GM10248 (cell line): ENCODE measurements at regions not wholly inside any gene's neighbourhood (a gene's known extent, or its start where the extent isn't known, plus 50 kb on each side); places are given as distances from the start of the nearest gene placed in this dataset.
"Not testable (repeated sequence)": the region's sequence is repeated elsewhere in the genome, so short reads cannot be mapped to it uniquely, and the experiment has no call there.

Experiments
- CTCF ChIA-PET: fragments of 300-600 bp; sonication (Branson Sonifier 250); formaldehyde crosslinking; extraction: SDS; loops from one replicate; lab custom pipeline; 2021; ENCODE audit warnings: antibody characterized with exemption; lab: Yijun Ruan, JAX
- POLR2A ChIA-PET: fragments of 350-650 bp; sonication (Branson Sonifier 250); formaldehyde crosslinking; extraction: SDS; loops from one replicate; lab custom pipeline; 2020; ENCODE audit warnings: antibody characterized with exemption; lab: Yijun Ruan, JAX
- DNase-seq: peaks from one replicate; pipeline ENCODE4 v3.0.0; 2012; ENCODE audit errors: extremely low spot score
- TF ChIP-seq, protein P1 (sequence below): IDR thresholded peaks from 2 replicates; pipeline ENCODE4 v1.5.1; 2012; ENCODE audit warnings: mild to moderate bottlenecking, low read depth; ENCODE audit errors: extremely low read depth, missing control alignments, control extremely low read depth

DNA sequence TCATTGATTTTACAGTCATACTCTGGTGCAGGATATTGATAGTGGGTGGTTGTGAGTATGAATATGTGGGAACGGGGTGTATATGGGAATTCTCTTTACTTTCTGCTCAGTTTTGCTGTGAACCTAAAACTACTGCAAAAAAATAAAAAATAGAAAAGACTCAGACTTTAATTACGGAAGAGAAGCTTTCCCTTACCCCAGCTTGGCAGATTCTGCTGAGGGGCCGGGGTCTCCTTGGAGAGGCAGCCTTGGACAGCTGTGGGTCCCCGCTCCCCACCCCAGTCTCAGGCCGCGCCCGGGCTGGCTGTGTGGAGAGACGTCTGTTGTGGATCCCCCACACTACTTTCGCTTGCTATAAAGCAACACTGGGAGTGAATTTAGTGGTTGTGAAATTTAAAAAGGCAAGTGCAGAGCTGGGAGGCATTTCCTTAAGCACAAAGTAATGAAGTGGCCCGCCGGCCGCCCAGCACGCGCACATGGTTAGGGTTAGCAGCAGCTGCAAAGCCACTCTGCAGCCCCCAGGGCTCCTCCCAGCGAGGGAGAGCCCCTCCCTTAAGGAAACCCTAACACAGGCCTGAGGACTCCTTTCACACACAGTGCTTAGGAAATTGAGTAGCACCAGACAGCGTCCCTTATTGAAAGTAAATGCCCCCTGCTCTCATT, 102.4 kb downstream of the DDX1 start:
- TF ChIP-seq, protein P1, sequence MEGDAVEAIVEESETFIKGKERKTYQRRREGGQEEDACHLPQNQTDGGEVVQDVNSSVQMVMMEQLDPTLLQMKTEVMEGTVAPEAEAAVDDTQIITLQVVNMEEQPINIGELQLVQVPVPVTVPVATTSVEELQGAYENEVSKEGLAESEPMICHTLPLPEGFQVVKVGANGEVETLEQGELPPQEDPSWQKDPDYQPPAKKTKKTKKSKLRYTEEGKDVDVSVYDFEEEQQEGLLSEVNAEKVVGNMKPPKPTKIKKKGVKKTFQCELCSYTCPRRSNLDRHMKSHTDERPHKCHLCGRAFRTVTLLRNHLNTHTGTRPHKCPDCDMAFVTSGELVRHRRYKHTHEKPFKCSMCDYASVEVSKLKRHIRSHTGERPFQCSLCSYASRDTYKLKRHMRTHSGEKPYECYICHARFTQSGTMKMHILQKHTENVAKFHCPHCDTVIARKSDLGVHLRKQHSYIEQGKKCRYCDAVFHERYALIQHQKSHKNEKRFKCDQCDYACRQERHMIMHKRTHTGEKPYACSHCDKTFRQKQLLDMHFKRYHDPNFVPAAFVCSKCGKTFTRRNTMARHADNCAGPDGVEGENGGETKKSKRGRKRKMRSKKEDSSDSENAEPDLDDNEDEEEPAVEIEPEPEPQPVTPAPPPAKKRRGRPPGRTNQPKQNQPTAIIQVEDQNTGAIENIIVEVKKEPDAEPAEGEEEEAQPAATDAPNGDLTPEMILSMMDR = no peak
- ChIA-PET POLR2A (no interaction called here), CTCF (no interaction called here)
- DNase-seq = no peak

DNA sequence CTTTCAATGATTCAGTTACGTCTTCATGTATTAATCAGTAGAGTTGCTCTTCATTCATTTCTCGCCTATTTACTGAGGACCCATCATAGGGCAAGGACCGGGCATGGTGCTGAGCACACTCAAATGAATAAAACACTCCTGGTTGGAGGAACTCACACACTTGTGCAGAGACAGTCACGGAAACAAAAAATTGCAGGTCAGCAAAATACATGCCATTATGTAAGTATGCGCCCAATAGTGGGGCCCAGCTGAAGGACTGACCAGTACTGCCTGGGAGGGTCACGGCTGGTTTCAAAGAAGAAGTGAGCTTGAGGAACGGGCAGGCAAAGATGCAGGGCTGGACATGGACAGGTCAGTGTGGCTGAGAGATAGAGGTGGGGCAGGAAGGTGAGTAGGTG, 102.9 kb downstream of the DDX1 start:
- CTCF ChIA-PET = no interaction called here
- TF ChIP-seq, protein P1 = no peak
- DNase-seq = no peak
- POLR2A ChIA-PET = no interaction called here

DNA sequence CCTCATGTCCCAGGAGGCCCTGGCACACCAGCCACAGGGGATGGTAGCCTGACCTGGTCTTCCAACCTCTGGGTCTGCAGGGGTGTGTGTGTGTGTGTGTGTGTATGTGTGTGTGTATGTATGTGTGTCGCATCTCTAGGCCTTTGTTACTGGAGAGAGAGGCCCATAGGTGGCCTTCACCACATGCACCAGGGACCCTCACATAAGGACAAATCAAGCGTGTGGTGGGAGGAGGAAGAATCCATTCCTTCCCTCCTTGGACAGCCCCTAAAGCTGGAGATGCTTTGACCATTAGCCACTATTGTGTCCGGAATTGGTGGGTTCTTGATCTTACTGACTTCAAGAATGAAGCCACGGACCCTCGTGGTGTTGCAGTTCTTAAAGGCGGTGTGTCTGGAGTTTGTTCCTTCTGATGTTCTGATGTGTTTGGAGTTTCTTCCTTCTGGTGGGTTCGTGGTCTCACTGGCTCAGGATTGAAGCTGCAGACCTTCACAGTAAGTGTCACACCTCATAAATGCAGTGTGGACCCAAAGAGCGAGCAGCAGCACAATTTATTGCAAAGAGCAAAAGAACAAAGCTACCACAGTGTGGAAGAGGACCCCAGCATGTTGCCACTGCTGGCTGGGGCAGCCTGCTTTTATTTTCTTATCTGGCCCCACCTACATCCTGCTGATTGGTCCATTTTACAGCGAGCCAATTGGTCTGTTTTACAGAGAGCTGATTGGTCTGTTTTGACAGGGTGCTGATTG, 104.1 kb downstream of the DDX1 start:
- ChIA-PET CTCF (no interaction called here), POLR2A (no interaction called here)
- TF ChIP-seq, protein P1 = no peak
- DNase-seq = no peak

DNA sequence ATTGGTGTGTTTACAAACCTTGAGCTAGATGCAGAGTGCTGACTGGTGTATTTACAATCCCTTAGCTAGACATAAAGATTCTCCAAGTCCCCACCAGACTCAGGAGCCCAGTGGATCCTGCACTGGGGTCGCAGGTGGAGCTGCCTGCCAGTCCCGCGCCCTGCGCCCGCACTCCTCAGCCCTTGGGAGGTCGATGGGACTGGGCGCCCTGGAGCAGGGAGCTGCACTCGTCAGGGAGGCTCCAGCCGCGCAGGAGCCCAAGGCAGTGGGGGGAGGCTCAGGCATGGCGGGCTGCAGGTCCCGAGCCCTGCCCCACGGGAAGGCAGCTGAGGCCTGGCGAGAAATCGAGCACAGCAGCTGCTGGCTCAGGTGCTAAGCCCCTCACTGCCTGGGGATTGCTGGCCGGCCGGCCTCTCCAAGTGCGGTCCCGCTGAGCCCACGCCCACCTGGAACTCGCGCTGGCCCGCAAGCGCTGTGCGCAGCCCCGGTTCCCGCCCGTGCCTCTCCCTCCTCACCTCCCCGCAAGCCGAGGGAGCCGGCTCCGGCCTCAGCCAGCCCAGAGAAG, 105.0 kb downstream of the DDX1 start:
- DNase-seq, POLR2A ChIA-PET, CTCF ChIA-PET: not testable (repeated sequence)

DNA sequence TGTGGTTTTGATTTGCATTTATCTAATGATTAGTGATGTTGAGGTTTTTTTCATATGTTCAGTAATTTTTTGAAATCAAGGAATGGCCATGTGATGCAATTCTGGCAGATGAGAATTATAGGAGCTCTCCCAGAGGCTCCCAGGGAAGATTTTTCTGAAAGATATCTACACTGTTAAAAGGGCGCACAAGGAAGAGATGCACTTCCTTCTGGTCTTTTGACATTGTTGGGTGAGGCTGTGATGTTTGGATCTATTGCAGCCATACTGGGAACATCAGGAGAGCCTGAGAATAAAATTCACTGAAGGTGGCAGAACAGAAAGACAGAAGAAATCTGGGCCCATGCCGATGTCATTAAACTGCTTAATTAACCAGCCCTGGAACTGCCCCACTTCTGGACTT, 108.5 kb downstream of the DDX1 start:
- no peak for DNase-seq
- TF ChIP-seq, protein P1 = no peak
- POLR2A ChIA-PET = no interaction called here
- CTCF ChIA-PET = no interaction called here

DNA sequence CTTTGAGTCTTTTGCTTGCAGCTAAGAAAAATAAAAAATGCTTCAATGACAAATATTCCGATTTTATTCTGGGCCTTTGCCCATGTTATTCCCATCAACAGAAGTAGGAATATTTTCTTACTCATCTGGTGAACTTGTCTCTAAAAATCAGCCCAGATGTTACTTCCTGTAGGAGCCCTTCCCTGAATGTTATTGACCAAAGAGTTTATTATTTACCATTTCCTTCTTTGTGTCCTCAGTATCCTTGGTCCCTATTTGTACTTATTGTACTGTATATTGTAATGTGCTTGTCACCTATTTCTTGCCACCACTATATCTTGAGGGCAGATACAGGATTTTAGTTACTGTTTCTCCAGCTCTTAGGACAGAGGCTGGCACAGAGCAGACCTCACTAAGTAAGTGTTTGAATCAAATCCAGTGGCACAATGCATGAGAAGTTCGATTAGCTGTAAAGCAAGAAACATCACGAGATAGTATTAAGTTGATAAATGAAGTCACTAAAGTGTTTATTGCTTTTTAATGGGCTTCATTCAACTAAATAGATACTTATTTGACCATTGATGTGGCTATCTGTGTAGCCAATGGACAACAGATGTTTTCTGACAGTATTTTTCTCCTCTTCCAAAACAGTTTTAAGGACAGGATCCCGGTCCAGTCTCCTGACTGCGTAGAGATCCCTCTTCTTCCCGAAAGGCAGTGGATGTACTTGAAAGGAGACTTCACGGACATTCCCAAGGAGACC, 109.1 kb downstream of the DDX1 start:
- DNase-seq = no peak
- ChIA-PET POLR2A (no interaction called here), CTCF (no interaction called here)
- TF ChIP-seq, protein P1 = no peak
